HG02588 (cell line): ENCODE measurements at regions not wholly inside any gene's neighbourhood (a gene's known extent, or its start where the extent isn't known, plus 50 kb on each side); places are given as distances from the start of the nearest gene placed in this dataset.

Source experiments
- ATAC-seq: cut with Tn5 transposase; IDR thresholded peaks from one replicate; pipeline ENCODE4 v1.9.1; 2021; ENCODE audit warnings: mild to moderate bottlenecking, moderate library complexity; ENCODE audit not compliant: unreplicated experiment

- no peak for ATAC-seq
Observed at GRCh38 chr11:24298146-24298545, 198.7 kb upstream of the LUZP2 start.

GRCh38 chr11:24311974-24312373 is 184.9 kb upstream of the LUZP2 start:
- ATAC-seq: no peak

- ATAC-seq: no peak
Observed at GRCh38 chr11:24312464-24313238, 184.2 kb upstream of the LUZP2 start.

- ATAC-seq: no peak
Observed at GRCh38 chr11:24321229-24321628, 175.6 kb upstream of the LUZP2 start.

GRCh38 chr11:24324211-24324610 is 172.6 kb upstream of the LUZP2 start:
- no peak for ATAC-seq

- no peak for ATAC-seq
Observed at GRCh38 chr11:24344222-24344621, 152.6 kb upstream of the LUZP2 start.

GRCh38 chr11:24348908-24349307 is 147.9 kb upstream of the LUZP2 start:
- ATAC-seq: no peak

GRCh38 chr11:24351179-24351578 is 145.7 kb upstream of the LUZP2 start:
- ATAC-seq: no peak

- no peak for ATAC-seq
Observed at GRCh38 chr11:24356501-24356900, 140.4 kb upstream of the LUZP2 start.

- no peak for ATAC-seq
Observed at GRCh38 chr11:24357620-24358410, 139.0 kb upstream of the LUZP2 start.

GRCh38 chr11:24372491-24372890 is 124.4 kb upstream of the LUZP2 start:
- no peak for ATAC-seq

GRCh38 chr11:24373516-24373915 is 123.3 kb upstream of the LUZP2 start:
- no peak for ATAC-seq

GRCh38 chr11:24375351-24375750 is 121.5 kb upstream of the LUZP2 start:
- no peak for ATAC-seq

GRCh38 chr11:24375931-24376330 is 120.9 kb upstream of the LUZP2 start:
- no peak for ATAC-seq

- ATAC-seq: no peak
Observed at GRCh38 chr11:24383137-24383536, 113.7 kb upstream of the LUZP2 start.

- no peak for ATAC-seq
Observed at GRCh38 chr11:24384240-24384639, 112.6 kb upstream of the LUZP2 start.

GRCh38 chr11:24386546-24387397 is 110.1 kb upstream of the LUZP2 start:
- no peak for ATAC-seq

GRCh38 chr11:24389575-24389974 is 107.3 kb upstream of the LUZP2 start:
- no peak for ATAC-seq

GRCh38 chr11:24390016-24390415 is 106.8 kb upstream of the LUZP2 start:
- ATAC-seq: no peak

GRCh38 chr11:24390762-24391161 is 106.1 kb upstream of the LUZP2 start:
- ATAC-seq: no peak

- no peak for ATAC-seq
Observed at GRCh38 chr11:24391167-24391566, 105.7 kb upstream of the LUZP2 start.
